ENCODE measurements at regions not wholly inside any gene's neighbourhood (a gene's known extent, or its start where the extent isn't known, plus 50 kb on each side); places are given as distances from the start of the nearest gene placed in this dataset.

GRCh38 chr21:35352066-35352770, 303.1 kb upstream of the RUNX1 start:
- TF ChIP-seq, protein P1, sequence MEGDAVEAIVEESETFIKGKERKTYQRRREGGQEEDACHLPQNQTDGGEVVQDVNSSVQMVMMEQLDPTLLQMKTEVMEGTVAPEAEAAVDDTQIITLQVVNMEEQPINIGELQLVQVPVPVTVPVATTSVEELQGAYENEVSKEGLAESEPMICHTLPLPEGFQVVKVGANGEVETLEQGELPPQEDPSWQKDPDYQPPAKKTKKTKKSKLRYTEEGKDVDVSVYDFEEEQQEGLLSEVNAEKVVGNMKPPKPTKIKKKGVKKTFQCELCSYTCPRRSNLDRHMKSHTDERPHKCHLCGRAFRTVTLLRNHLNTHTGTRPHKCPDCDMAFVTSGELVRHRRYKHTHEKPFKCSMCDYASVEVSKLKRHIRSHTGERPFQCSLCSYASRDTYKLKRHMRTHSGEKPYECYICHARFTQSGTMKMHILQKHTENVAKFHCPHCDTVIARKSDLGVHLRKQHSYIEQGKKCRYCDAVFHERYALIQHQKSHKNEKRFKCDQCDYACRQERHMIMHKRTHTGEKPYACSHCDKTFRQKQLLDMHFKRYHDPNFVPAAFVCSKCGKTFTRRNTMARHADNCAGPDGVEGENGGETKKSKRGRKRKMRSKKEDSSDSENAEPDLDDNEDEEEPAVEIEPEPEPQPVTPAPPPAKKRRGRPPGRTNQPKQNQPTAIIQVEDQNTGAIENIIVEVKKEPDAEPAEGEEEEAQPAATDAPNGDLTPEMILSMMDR (IDR thresholded peaks at IDR 0.05): no peak
- TF ChIP-seq POLR2AphosphoS5 (IDR thresholded peaks at IDR 0.05): no peak

Data from suprapubic skin (tissue), 3 donors.